GM10266 (cell line): ENCODE measurements at regions not wholly inside any gene's neighbourhood (a gene's known extent, or its start where the extent isn't known, plus 50 kb on each side); places are given as distances from the start of the nearest gene placed in this dataset.

Experiments used
- DNase-seq: peaks from one replicate; pipeline ENCODE4 v3.0.0; 2012; ENCODE audit errors: extremely low spot score
- TF ChIP-seq, protein P1 (sequence below): IDR thresholded peaks from 2 replicates; pipeline ENCODE4 v1.5.1; 2012; ENCODE audit warnings: mild to moderate bottlenecking, low read depth; ENCODE audit not compliant: control insufficient read depth, insufficient read depth; ENCODE audit errors: missing control alignments

DNA sequence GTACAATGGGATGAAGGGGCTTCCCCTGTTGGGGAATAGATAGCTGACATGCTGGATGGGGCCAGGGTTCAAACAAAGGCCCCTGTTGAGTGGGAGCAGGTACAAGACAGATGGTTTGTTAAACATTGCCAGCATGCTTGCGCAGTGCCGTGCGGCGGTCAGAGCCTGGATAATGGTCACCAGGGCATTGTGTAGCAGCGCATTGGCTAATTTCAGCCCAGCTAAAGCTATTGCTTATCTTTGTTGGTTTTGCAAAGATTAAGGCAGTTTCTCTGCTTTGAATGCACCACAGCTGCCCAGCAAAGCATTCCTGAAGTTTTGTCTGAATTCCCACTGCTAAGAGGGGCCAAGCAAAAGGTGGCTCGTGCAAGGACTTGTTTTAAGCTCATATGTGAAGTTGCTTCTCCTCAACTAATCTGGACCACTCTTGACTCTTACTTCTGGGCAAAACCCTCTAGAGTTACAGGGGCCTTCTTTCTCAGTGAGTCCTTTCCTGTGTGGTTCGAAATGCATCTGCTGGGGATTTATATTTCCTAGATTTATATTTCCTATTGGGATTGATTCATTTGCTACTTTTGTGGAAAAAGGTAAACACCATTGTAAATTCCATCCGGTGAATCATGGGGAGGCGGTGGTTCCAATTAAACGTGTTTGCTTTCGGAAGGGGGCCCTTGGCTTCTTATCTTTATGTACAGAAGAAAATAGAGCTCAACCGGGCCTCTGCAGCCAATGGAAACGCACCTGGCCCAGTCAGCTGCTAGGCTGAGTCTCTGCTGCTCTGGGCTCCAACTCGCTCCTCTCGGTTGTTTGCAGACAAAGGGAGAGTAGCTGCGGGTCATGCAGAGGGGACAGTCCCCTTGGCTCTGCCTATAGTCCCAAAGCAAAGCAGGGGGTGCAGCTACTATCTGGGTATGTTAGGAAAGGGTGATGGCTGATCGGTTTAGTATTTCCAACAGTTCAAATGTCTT lies 72.1 kb downstream of the FOXA2 start:
- TF ChIP-seq, protein P1, sequence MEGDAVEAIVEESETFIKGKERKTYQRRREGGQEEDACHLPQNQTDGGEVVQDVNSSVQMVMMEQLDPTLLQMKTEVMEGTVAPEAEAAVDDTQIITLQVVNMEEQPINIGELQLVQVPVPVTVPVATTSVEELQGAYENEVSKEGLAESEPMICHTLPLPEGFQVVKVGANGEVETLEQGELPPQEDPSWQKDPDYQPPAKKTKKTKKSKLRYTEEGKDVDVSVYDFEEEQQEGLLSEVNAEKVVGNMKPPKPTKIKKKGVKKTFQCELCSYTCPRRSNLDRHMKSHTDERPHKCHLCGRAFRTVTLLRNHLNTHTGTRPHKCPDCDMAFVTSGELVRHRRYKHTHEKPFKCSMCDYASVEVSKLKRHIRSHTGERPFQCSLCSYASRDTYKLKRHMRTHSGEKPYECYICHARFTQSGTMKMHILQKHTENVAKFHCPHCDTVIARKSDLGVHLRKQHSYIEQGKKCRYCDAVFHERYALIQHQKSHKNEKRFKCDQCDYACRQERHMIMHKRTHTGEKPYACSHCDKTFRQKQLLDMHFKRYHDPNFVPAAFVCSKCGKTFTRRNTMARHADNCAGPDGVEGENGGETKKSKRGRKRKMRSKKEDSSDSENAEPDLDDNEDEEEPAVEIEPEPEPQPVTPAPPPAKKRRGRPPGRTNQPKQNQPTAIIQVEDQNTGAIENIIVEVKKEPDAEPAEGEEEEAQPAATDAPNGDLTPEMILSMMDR, result no peak
- DNase-seq, result no peak

DNA sequence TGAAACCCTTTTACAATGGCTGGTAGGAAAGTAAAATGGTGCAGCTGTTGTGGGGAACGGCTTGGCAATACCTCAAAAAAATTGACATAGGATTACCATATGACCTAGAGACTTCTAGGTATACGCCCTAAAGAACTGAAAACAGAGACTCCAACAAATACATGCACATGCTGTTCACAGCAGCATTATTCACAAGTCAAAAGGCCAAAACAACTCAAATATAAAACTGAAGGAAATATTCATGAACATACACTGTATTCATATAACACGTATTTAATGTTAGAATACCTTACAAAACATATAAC lies 74.6 kb downstream of the FOXA2 start:
- no peak for DNase-seq
- TF ChIP-seq, protein P1, result no peak

DNA sequence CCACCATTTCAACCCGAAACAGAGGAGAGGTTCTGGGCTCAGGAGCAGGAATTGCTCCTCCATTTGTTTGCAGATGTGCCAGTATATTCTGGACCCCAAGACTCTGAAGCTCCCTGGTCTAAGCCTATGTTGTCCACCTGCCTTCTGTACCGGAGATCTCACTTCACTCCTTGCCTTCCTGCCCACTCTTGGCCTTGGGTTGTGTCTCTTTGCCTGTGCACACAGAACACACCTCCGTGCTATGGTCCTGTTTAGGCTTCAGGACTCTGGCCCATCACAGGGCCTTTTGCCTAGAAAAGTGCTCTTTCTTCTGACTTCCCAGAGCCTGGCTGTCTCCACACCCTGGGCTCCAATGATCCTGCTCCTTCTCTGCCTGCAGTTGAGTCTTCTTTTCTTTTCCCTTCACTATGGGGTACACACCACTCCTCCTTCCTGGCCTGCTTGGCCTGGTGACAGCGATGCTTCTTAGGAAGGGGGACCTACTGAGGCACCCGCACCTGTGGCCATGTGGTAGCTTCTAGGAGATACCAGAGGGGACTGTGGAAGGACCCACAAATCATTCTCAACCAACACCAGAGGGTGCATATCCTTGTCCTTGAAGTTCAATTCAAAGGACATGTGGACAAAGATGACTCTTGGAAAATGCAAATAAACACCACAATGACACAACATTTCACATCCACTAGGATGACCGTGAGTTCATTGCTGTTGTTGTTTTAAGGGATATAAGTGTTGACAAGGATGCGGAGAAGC lies 75.1 kb downstream of the FOXA2 start:
- DNase-seq, result no peak
- TF ChIP-seq, protein P1, result no peak

DNA sequence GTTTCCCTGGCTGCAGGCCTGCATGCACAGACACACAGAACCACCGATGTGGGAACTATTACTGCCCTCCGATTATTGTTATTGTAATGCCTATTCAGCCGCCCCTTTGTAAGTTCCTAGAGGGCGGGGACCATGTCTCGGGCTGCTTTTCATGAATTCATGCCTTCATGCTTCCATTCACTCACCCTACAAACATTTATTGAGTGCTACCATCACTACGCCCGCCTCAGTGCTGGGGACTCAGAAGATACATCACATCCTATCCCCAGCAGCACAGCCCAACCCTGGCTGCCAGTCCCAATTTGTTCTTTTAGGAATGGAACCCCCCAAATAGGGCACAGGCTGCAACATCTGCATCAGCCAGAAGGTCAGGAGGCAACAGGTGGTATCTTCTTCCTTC lies 75.9 kb downstream of the FOXA2 start:
- DNase-seq, result no peak
- TF ChIP-seq, protein P1, result no peak

DNA sequence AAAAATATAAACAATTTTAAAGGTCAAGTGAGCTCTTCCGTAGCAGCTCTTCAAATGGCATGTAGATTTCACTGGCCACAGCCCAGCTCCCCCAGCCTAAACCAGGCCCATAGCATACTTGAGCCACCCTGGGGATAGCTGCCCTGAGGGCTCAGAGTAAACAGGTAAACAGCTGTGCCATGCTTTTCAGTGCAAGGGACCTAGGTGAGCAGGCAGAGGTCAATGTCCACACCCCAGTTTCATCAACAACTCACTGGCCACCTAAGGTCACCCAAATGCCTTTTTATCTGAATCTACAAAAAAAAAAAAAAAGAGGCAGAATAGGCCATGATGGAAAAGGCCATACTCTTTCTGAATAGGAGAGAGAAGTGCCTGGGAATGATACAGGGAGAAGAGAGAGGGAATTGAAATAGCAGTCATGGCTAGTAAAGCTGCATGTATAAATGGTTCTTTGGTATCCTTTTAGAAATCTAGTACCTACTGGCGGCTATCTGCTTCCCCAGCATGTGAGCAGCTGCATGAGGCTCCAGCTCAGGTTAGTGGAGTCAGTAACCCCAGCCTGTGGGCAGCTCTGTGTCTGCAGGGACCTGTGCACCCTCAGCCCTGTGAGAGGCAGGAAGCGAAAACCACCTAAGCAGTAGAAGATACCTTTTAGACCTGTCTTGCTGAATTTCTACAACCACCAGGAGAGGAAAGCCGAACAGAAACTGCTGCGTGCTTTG lies 77.0 kb downstream of the FOXA2 start:
- TF ChIP-seq, protein P1, result no peak
- no peak for DNase-seq

DNA sequence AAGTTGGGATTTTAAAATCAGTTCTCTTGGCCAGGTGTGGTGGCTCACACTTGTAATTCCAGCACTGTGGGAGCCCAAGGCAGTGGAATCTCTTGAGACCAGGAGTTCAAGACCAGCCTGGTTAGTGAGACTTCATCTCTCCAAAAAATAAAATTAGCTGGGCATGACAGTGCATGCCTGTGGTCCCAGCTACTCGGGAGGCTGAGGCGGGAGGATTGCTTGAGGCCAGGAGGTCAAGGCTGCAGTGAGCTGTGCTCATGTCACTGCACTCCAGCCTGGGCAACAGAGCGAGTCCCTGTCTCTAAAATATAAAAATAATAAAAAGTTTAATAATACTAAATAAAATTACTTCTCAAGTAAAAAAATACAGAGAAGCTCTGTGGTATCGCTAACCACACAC lies 77.5 kb downstream of the FOXA2 start:
- no peak for DNase-seq
- TF ChIP-seq, protein P1, result no peak
